HEK293T (cell line): ENCODE measurements at regions not wholly inside any gene's neighbourhood (a gene's known extent, or its start where the extent isn't known, plus 50 kb on each side); places are given as distances from the start of the nearest gene placed in this dataset.

ENCODE experiments used
- ARNT ChIP-seq: fragments of 450-650 bp; IDR thresholded peaks from 2 replicates; pipeline ENCODE4 v1.6.1; 2017; ENCODE audit warnings: mild to moderate bottlenecking
- BHLHE40 ChIP-seq: fragments of 450-650 bp; IDR thresholded peaks from 2 replicates; pipeline ENCODE4 v1.6.1; 2016; ENCODE audit warnings: mild to moderate bottlenecking, moderate library complexity, borderline replicate concordance
- CTBP1 ChIP-seq: fragments of 450-650 bp; IDR thresholded peaks from 2 replicates; pipeline ENCODE4 v1.6.1; 2016; ENCODE audit warnings: borderline replicate concordance
- FOXA1 ChIP-seq: fragments of 450-650 bp; IDR thresholded peaks from 2 replicates; pipeline ENCODE4 v1.6.1; 2016; ENCODE audit warnings: mild to moderate bottlenecking
- FOXK2 ChIP-seq: fragments of 450-650 bp; IDR thresholded peaks from 2 replicates; pipeline ENCODE4 v1.6.1; 2016; ENCODE audit warnings: mild to moderate bottlenecking
- HDGF ChIP-seq: fragments of 450-650 bp; IDR thresholded peaks from 2 replicates; pipeline ENCODE4 v1.6.1; 2017; ENCODE audit warnings: antibody characterized with exemption, borderline replicate concordance
- PKNOX1 ChIP-seq: fragments of 450-650 bp; IDR thresholded peaks from 2 replicates; pipeline ENCODE4 v1.6.1; 2016
- SP1 ChIP-seq: fragments of 450-650 bp; IDR thresholded peaks from 2 replicates; pipeline ENCODE4 v1.6.1; 2017
- ZNF384 ChIP-seq: fragments of 450-650 bp; IDR thresholded peaks from 2 replicates; pipeline ENCODE4 v1.6.1; 2016

- TF ChIP-seq CTBP1 (no peak), BHLHE40 (no peak), PKNOX1 (no peak), FOXK2 (no peak), ZNF384 (no peak), HDGF (no peak), FOXA1 (no peak), SP1 (no peak), ARNT (no peak)
These were observed 66.9 kb upstream of the MRTFB start for GRCh38 chr16:14004031-14004728.
